ENCODE measurements at regions not wholly inside any gene's neighbourhood (a gene's known extent, or its start where the extent isn't known, plus 50 kb on each side); places are given as distances from the start of the nearest gene placed in this dataset.

DNA sequence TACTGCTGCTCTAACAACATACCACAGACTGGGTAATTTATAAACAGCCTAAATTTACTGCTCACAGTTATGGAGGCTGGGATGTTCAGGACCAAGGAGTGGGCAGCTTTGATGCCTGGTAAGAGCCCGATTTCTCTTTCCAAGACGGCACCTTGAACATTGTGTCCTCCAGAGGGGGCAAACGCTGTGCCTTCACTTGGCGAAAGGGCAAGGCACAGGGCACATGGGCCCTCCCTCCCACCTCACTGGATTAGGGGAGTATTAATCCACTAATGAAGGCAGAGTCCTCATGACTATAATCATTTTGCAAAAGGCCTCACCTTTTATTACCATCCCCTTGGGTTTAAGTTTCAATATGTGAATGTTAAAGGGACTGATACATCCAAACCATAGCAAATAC, 397.7 kb downstream of the TMEM38B start:
- Histone ChIP-seq H3K9ac (ENCODE audit: low read length) (no peak overlapping the region), H3K4me2 (ENCODE audit: low read length) (no peak overlapping the region), H3K9me2 (ENCODE audit: insufficient read depth, low read length) (no peaks in the 10 kb centered on the region), H3K36me3 (ENCODE audit: insufficient read depth, low read length) (no peaks in the 10 kb centered on the region), H3F3A (ENCODE audit: insufficient read depth, low read length, poor library complexity, severe bottlenecking) (no peaks in the 10 kb centered on the region), H4K20me1 (ENCODE audit: insufficient read depth) (no peaks in the 10 kb centered on the region), H3K79me2 (replicated peaks; ENCODE audit: insufficient read depth, low read length) (no peaks in the 10 kb centered on the region), H3K27ac (ENCODE audit: low read length) (no peak overlapping the region), H2AFZ (ENCODE audit: low read depth, low read length) (no peak overlapping the region), H3K4me3 (ENCODE audit: low read length) (no peak overlapping the region), H3K27me3 (ENCODE audit: insufficient read depth, low read depth, low read length) (no peaks in the 10 kb centered on the region), H3K9me3 (ENCODE audit: low read length) (no peaks in the 10 kb centered on the region)
- no peak for TF ChIP-seq POLR2AphosphoS5 (IDR thresholded peaks at IDR 0.05)
- TF ChIP-seq MXI1 (conservative IDR thresholded peaks at IDR 0.05; ENCODE audit: poor library complexity, severe bottlenecking), result no peak

DNA sequence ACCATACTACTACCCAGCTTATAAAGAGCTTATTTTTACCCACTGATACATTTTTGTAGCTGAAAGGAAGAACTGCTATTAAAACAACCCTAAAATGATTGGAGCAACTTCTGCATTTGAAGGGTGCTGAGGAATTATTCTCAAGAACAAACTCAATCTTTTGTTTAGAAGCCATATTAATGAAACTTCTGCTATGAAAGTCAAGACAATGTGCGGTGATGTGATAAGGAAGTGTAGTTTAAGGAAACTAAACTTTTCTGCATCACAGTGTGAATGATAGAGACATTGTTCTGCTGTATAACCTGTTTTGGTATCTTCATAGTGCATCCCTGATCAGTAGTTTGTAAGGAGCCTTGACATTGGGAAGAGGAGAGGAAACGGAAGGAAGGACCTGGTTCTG, 408.5 kb downstream of the TMEM38B start:
- H3K4me3 ChIP-seq (ENCODE audit: low read length), result no peak overlapping the region
- H3K27me3 ChIP-seq (ENCODE audit: insufficient read depth, low read depth, low read length), result no peaks in the 10 kb centered on the region
- no peaks in the 10 kb centered on the region for H3K36me3 ChIP-seq (ENCODE audit: insufficient read depth, low read length)
- no peaks in the 10 kb centered on the region for H3K9me3 ChIP-seq (ENCODE audit: low read length)
- TF ChIP-seq MXI1 (conservative IDR thresholded peaks at IDR 0.05; ENCODE audit: poor library complexity, severe bottlenecking), result no peak
- TF ChIP-seq EP300 (conservative IDR thresholded peaks at IDR 0.05; ENCODE audit: poor library complexity, severe bottlenecking), result no peak
- no peak for TF ChIP-seq TAF1 (IDR thresholded peaks at IDR 0.05; ENCODE audit: low read depth)
- TF ChIP-seq, protein P1, sequence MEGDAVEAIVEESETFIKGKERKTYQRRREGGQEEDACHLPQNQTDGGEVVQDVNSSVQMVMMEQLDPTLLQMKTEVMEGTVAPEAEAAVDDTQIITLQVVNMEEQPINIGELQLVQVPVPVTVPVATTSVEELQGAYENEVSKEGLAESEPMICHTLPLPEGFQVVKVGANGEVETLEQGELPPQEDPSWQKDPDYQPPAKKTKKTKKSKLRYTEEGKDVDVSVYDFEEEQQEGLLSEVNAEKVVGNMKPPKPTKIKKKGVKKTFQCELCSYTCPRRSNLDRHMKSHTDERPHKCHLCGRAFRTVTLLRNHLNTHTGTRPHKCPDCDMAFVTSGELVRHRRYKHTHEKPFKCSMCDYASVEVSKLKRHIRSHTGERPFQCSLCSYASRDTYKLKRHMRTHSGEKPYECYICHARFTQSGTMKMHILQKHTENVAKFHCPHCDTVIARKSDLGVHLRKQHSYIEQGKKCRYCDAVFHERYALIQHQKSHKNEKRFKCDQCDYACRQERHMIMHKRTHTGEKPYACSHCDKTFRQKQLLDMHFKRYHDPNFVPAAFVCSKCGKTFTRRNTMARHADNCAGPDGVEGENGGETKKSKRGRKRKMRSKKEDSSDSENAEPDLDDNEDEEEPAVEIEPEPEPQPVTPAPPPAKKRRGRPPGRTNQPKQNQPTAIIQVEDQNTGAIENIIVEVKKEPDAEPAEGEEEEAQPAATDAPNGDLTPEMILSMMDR (IDR thresholded peaks at IDR 0.05; ENCODE audit: poor library complexity, severe bottlenecking), result no peak
- H4K20me1 ChIP-seq (ENCODE audit: insufficient read depth), result no peaks in the 10 kb centered on the region
- no peak overlapping the region for H3K4me2 ChIP-seq (ENCODE audit: low read length)
- no peaks in the 10 kb centered on the region for H3F3A ChIP-seq (ENCODE audit: insufficient read depth, low read length, poor library complexity, severe bottlenecking)
- H3K79me2 ChIP-seq (replicated peaks; ENCODE audit: insufficient read depth, low read length), result no peaks in the 10 kb centered on the region
- no peak overlapping the region for H3K27ac ChIP-seq (ENCODE audit: low read length)
- no peak overlapping the region for H3K9ac ChIP-seq (ENCODE audit: low read length)
- no peak overlapping the region for H2AFZ ChIP-seq (ENCODE audit: low read depth, low read length)
- H3K9me2 ChIP-seq (ENCODE audit: insufficient read depth, low read length), result no peaks in the 10 kb centered on the region

DNA sequence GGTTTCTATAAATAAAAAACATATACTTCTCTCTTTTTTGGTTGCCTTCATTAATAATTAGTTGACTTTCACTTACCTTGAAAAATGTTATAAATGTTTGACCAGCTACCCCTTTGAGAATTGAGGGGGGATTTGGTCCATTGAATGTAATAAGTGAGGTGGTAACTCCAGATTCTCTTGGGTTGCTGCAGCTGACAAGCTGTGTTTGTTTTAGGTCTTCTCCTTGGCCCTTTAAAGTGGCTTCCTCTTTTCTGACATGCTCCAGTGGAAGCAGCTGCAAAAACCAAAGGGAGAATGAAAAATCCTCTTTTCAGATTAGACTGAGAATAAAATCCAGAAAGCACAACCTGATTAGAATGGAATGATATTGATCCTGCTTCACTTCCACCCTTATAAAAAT, 410.5 kb downstream of the TMEM38B start:
- no peaks in the 10 kb centered on the region for H3K79me2 ChIP-seq (replicated peaks; ENCODE audit: insufficient read depth, low read length)
- H3K9me2 ChIP-seq (ENCODE audit: insufficient read depth, low read length), result no peaks in the 10 kb centered on the region
- H3F3A ChIP-seq (ENCODE audit: insufficient read depth, low read length, poor library complexity, severe bottlenecking), result no peaks in the 10 kb centered on the region
- no peak overlapping the region for H3K4me2 ChIP-seq (ENCODE audit: low read length)
- no peak overlapping the region for H3K9ac ChIP-seq (ENCODE audit: low read length)
- no peaks in the 10 kb centered on the region for H3K36me3 ChIP-seq (ENCODE audit: insufficient read depth, low read length)
- H3K27ac ChIP-seq (ENCODE audit: low read length), result no peak overlapping the region
- no peaks in the 10 kb centered on the region for H3K27me3 ChIP-seq (ENCODE audit: insufficient read depth, low read depth, low read length)
- no peak overlapping the region for H3K4me3 ChIP-seq (ENCODE audit: low read length)
- no peak for TF ChIP-seq EZH2 (IDR thresholded peaks at IDR 0.05; ENCODE audit: borderline replicate concordance, insufficient read depth, low read length, poor library complexity, severe bottlenecking)
- TF ChIP-seq, protein P2, sequence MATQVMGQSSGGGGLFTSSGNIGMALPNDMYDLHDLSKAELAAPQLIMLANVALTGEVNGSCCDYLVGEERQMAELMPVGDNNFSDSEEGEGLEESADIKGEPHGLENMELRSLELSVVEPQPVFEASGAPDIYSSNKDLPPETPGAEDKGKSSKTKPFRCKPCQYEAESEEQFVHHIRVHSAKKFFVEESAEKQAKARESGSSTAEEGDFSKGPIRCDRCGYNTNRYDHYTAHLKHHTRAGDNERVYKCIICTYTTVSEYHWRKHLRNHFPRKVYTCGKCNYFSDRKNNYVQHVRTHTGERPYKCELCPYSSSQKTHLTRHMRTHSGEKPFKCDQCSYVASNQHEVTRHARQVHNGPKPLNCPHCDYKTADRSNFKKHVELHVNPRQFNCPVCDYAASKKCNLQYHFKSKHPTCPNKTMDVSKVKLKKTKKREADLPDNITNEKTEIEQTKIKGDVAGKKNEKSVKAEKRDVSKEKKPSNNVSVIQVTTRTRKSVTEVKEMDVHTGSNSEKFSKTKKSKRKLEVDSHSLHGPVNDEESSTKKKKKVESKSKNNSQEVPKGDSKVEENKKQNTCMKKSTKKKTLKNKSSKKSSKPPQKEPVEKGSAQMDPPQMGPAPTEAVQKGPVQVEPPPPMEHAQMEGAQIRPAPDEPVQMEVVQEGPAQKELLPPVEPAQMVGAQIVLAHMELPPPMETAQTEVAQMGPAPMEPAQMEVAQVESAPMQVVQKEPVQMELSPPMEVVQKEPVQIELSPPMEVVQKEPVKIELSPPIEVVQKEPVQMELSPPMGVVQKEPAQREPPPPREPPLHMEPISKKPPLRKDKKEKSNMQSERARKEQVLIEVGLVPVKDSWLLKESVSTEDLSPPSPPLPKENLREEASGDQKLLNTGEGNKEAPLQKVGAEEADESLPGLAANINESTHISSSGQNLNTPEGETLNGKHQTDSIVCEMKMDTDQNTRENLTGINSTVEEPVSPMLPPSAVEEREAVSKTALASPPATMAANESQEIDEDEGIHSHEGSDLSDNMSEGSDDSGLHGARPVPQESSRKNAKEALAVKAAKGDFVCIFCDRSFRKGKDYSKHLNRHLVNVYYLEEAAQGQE (IDR thresholded peaks at IDR 0.05; ENCODE audit: borderline replicate concordance), result no peak
- no peak for TF ChIP-seq TAF1 (IDR thresholded peaks at IDR 0.05; ENCODE audit: low read depth)
- TF ChIP-seq EP300 (conservative IDR thresholded peaks at IDR 0.05; ENCODE audit: poor library complexity, severe bottlenecking), result no peak
- no peak for TF ChIP-seq SMC3 (conservative IDR thresholded peaks at IDR 0.05; ENCODE audit: poor library complexity)
- no peak for TF ChIP-seq POLR2AphosphoS5 (IDR thresholded peaks at IDR 0.05)
- TF ChIP-seq MXI1 (conservative IDR thresholded peaks at IDR 0.05; ENCODE audit: poor library complexity, severe bottlenecking), result no peak
- TF ChIP-seq RAD21 (conservative IDR thresholded peaks at IDR 0.05), result no peak
- TF ChIP-seq, protein P1 (IDR thresholded peaks at IDR 0.05; ENCODE audit: poor library complexity, severe bottlenecking), result no peak
- no peak overlapping the region for H2AFZ ChIP-seq (ENCODE audit: low read depth, low read length)
- no peaks in the 10 kb centered on the region for H4K20me1 ChIP-seq (ENCODE audit: insufficient read depth)
- no peaks in the 10 kb centered on the region for H3K9me3 ChIP-seq (ENCODE audit: low read length)

Data from neural cell (in vitro differentiated cells).